Activated CD4-positive, alpha-beta memory T cell treated with anti-CD3 and anti-CD28 coated beads, Interleukin-2, amount 10 ng/mL, durations not matched to agents 7 days and 5 days (primary cell): ENCODE measurements at regions not wholly inside any gene's neighbourhood (a gene's known extent, or its start where the extent isn't known, plus 50 kb on each side); places are given as distances from the start of the nearest gene placed in this dataset.

Source experiments
- CTCF ChIA-PET: fragments of 350-600 bp; sonication (Branson Sonifier 250); formaldehyde crosslinking; loops from one replicate; lab custom pipeline; 2021; ENCODE audit warnings: antibody characterized with exemption, inconsistent platforms; lab: Charles Lee
- POLR2A ChIA-PET: fragments of 350-600 bp; sonication (Branson Sonifier 250); formaldehyde crosslinking; loops from one replicate; lab custom pipeline; 2021; ENCODE audit warnings: antibody characterized with exemption; lab: Charles Lee
- DNase-seq: peaks from one replicate; pipeline ENCODE4 v3.0.0-alpha.2; 2020
- H3K27ac Mint-ChIP-seq: one replicate; pipeline ENCODE4 v1.8.0; 2021; ENCODE audit warnings: mild to moderate bottlenecking, mixed read lengths
- H3K27me3 Mint-ChIP-seq: one replicate; pipeline ENCODE4 v1.8.0; 2021; ENCODE audit warnings: mixed read lengths
- H3K36me3 Mint-ChIP-seq: one replicate; pipeline ENCODE4 v1.8.0; 2021; ENCODE audit warnings: low read depth, mixed read lengths
- H3K4me1 Mint-ChIP-seq: one replicate; pipeline ENCODE4 v1.8.0; 2021; ENCODE audit warnings: mixed read lengths
- H3K4me3 Mint-ChIP-seq: one replicate; pipeline ENCODE4 v1.8.0; 2021; ENCODE audit warnings: mild to moderate bottlenecking, mixed read lengths
- H3K9me3 Mint-ChIP-seq: one replicate; pipeline ENCODE4 v1.8.0; 2021; ENCODE audit warnings: mixed read lengths

DNA sequence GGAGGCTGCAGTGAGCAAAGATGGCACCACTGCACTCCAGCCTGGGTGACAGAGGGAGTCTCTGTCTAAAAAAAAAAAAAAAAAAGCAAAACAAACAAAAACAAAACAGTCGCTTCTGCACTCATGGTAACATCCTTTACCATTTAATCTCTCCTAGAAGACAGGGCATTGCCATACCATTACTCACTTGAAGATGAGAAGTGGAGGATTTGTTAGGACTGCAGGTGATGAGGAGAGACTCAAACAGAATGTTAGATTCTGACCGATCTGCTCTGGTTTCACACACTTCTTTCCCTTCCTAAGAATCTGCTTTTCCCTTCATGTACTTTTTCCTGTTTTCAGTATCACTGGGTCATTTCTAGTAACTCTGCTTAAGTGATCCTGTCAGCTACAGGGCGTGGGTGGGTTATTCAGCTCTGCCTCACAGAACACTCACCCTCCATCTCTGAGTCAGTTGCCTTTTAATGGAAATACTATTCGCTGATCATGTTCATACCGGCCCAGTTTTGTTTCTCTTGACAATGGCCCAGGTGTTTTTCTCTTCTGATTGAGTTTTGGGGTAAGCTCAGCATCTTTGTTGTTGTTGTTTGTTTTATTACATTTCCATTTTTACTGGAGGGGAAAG, 148.0 kb upstream of the ERG start:
- H3K27ac Mint-ChIP-seq = no peak overlapping the region
- H3K36me3 Mint-ChIP-seq = no peaks in the 10 kb centered on the region
- H3K9me3 Mint-ChIP-seq = no peaks in the 10 kb centered on the region
- H3K4me1 Mint-ChIP-seq = no peaks in the 10 kb centered on the region
- no peak for DNase-seq
- H3K4me3 Mint-ChIP-seq = no peak overlapping the region
- ChIA-PET POLR2A (no interaction called here), CTCF (no interaction called here)
- peaks cover 3% of the 10 kb centered on the region for H3K27me3 Mint-ChIP-seq

DNA sequence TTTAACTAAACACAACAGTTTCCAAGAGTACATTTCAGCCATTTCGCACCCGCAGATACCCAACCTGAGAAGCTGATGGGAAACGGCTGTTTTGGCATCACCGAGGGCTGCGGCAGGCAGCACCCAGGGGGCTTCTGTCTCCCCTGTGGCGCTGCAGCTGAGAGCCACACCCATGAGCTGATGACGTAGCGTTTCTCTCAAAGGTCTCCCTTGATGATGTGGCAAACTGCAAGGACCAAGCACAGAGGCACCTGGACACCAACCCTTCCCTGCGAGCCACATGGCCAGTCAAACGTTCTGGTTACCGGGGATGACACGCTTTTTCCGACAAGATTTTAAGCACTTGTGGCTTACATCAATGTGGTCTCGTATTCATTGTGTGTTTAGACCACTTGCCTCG, 150.8 kb upstream of the ERG start:
- Mint-ChIP-seq H3K27ac (no peak overlapping the region), H3K4me3 (no peak overlapping the region), H3K36me3 (no peaks in the 10 kb centered on the region), H3K9me3 (no peaks in the 10 kb centered on the region), H3K27me3 (peaks cover 3% of the 10 kb centered on the region), H3K4me1 (no peaks in the 10 kb centered on the region)
- no peak for DNase-seq
- ChIA-PET POLR2A (no interaction called here), CTCF (no interaction called here)

DNA sequence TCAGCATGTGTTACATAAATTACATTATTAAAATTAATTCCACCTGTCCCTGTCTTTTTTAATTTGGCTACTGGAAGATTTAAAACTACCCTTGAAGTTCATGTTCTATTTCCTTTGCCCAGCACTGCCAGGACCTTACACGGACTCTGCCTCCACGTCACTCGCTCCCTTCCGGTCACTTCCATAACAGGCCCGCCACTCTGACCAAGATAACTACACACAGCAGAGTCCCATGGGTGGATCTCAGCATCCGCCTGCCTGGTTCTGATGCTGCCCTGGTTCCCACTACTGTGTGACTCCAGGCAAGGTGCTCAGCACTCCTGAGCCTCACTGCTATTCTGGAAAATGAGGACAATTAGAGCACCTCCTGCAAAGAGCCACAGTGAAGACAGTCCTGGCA, 153.3 kb upstream of the ERG start:
- H3K9me3 Mint-ChIP-seq = no peaks in the 10 kb centered on the region
- CTCF ChIA-PET = no interaction called here
- no peak overlapping the region for H3K27ac Mint-ChIP-seq
- no peak overlapping the region for H3K4me3 Mint-ChIP-seq
- no peak for DNase-seq
- H3K4me1 Mint-ChIP-seq = no peaks in the 10 kb centered on the region
- H3K27me3 Mint-ChIP-seq = peaks cover 9% of the 10 kb centered on the region
- H3K36me3 Mint-ChIP-seq = no peaks in the 10 kb centered on the region
- POLR2A ChIA-PET = no interaction called here

DNA sequence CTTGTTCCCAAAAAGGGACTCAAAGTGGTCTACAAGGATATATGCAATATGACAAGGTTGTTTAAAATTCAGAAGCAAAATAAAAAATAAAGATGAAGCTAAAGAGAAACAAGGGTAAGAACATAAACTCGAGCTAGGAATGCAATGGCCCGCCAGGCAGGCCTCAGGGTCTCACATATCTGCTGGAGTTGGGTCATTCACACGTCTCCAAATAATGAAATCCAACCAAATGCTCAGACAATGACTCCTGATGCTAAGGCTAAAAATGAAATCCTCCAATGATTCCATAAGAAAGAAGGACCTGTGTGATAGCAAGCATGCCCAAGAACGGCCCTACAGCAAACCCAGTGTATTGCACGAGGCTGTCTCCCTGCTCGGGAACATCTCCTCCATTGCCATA, 153.3 kb upstream of the ETS2 start:
- no peak overlapping the region for H3K4me3 Mint-ChIP-seq
- DNase-seq = no peak
- CTCF ChIA-PET = no interaction called here
- H3K9me3 Mint-ChIP-seq = no peaks in the 10 kb centered on the region
- POLR2A ChIA-PET = no interaction called here
- no peak overlapping the region for H3K27ac Mint-ChIP-seq
- no peaks in the 10 kb centered on the region for H3K36me3 Mint-ChIP-seq
- H3K4me1 Mint-ChIP-seq = no peaks in the 10 kb centered on the region
- H3K27me3 Mint-ChIP-seq = peaks cover 11% of the 10 kb centered on the region

DNA sequence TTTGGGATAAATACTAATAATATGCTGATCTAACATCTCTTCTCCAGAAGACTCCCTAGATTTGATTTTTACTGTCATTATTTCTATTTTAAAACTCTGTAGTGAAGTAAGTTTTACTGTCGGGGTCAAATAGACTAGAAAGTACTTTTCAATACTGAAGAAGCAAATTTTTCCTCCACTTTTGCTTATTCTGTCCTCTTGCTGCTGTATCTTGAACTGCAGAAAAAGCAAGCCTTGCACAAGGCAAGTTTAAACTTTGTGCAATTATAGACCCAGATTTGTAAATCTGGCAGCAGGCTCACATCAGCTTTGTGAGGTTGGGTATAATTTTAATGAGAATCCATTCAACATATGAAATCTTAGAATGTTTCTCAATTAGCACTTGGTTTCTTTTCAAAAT, 151.1 kb upstream of the ETS2 start:
- ChIA-PET CTCF (no interaction called here), POLR2A (no interaction called here)
- Mint-ChIP-seq H3K27ac (no peak overlapping the region), H3K4me3 (no peak overlapping the region), H3K36me3 (no peaks in the 10 kb centered on the region), H3K9me3 (no peaks in the 10 kb centered on the region), H3K4me1 (no peaks in the 10 kb centered on the region), H3K27me3 (peaks cover 24% of the 10 kb centered on the region)
- no peak for DNase-seq

DNA sequence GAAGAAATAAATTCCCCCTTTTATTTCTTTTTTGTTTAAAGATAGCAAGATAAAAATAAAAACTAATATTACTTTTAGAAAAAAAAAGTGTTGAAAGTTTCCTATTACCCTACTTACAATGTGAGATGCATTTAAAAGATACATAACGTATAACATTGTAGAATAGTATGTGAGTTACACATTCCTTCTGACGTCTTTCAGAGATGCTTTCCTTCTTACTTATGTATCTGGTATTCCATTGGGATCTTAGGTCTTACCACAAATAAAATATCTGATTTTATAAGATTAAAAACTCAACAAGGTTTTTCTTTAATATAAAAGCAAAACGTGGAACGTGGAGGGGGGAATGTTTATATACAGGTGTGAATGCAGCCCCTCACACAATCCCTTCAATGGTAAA, 147.2 kb upstream of the ETS2 start:
- Mint-ChIP-seq H3K9me3 (no peaks in the 10 kb centered on the region), H3K27me3 (peaks cover 56% of the 10 kb centered on the region), H3K4me1 (peaks cover 11% of the 10 kb centered on the region), H3K27ac (no peak overlapping the region), H3K4me3 (no peak overlapping the region), H3K36me3 (peaks cover 2% of the 10 kb centered on the region)
- ChIA-PET POLR2A (no interaction called here), CTCF (no interaction called here)
- DNase-seq = no peak

DNA sequence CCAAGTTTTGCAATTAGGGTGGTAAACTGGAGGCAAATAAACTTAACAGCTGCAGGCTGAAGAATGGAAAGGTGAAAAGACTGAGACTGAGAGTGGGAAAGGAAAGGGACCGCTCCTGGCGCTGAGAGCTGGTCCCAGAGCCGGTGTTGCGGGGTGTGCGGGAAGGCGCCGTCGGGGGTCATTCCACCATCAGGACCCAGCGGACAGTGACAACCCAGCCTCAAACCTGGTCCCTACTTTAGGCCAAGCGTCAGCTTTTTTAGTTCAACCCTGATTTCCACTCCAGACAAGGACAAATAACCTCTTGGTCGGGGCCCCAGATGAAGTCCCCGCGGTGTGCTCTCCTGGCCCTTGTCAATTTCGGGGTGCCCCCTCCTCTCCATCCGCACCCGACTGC, 145.8 kb upstream of the ETS2 start:
- Mint-ChIP-seq H3K9me3 (no peaks in the 10 kb centered on the region), H3K27ac (no peak overlapping the region), H3K4me3 (no peak overlapping the region), H3K4me1 (peaks cover 11% of the 10 kb centered on the region), H3K27me3 (peaks cover 62% of the 10 kb centered on the region), H3K36me3 (peaks cover 2% of the 10 kb centered on the region)
- DNase-seq = no peak
- ChIA-PET POLR2A (no interaction called here), CTCF (no interaction called here)

DNA sequence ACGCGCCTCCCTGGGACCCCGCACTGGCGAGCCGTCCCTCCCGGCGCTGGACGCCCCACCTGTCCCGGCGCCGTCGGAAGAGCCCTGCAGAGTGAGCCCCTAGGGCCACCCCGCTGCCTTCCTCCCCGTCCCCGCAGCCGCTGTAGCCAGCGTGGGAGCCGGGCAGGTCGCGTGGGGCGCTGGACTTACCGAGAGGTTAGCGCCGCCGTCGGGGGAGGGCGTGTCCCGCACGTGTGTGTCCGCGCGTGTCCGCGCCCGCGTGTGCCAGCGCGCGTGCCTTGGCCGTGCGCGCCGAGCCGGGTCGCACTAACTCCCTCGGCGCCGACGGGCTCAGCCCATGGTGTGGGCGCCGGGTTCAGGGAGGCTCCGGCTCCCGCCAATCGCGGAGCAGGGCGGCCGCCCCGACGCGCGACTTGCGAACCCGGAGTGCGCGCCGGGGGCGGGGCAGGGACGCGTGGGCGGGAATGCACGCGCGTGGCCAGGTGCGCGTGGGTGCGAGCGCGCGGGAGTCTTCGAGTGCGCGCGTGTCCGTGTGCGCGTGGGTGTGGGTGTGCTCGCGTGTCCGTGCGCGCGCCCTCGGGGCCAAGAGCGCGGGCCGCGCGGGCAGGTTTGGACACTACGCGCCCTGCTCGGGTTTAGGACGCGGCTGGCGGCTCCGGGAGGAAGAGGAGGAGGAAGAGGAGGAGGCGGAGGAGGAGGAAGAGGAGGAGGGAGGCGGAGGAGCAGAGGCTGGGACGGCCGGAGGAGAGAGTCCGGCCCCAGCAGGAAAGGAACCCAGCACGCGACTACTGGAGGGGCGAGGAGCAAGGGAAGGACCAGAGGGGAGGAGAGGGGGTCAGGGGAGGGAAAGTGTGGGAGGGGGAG, 145.2 kb upstream of the ETS2 start:
- no peaks in the 10 kb centered on the region for H3K9me3 Mint-ChIP-seq
- H3K4me3 Mint-ChIP-seq = peak overlapping the region; percentile 10
- peaks cover 11% of the 10 kb centered on the region for H3K4me1 Mint-ChIP-seq
- ChIA-PET POLR2A (no interaction called here), CTCF (no interaction called here)
- H3K36me3 Mint-ChIP-seq = peaks cover 2% of the 10 kb centered on the region
- H3K27me3 Mint-ChIP-seq = peaks cover 58% of the 10 kb centered on the region
- H3K27ac Mint-ChIP-seq = no peak overlapping the region
- no peak for DNase-seq

DNA sequence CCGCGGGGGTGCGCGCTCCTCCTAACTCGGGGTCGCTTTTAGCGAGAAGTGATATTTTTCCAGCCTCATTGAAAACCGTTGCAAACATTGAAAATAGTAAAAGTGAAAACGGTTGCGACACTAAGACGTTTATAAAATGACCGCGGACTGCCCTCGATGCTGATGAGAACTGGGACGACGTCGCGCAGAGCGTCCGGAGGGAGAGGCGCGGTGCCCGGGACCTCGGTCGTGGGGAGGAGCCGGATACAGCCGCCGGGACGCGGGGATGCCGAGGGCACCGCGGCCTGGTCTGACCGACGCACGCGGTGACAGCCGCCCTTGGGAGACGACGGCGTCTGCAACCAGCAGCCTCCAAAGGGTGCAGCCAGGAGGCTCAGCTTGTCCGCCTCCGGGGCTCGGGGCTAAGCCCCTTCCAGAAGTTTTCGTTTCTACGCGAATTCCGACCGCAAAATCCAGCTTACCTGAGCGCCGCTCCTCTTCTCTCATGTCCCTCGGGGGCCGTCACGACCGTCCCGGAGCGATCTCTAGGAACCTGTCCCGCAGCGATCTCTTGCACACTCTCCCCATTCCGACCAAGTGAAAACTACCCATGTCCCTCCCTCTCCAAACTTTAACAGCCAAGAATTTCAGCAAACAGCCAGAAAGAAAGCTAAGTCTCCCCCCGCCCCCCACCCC, 144.4 kb upstream of the ETS2 start:
- H3K9me3 Mint-ChIP-seq = no peaks in the 10 kb centered on the region
- H3K27me3 Mint-ChIP-seq = peaks cover 56% of the 10 kb centered on the region
- no peak overlapping the region for H3K27ac Mint-ChIP-seq
- ChIA-PET CTCF (no interaction called here), POLR2A (no interaction called here)
- DNase-seq = no peak
- peak overlapping the region; percentile 10 for H3K4me3 Mint-ChIP-seq
- peaks cover 11% of the 10 kb centered on the region for H3K4me1 Mint-ChIP-seq
- H3K36me3 Mint-ChIP-seq = peaks cover 2% of the 10 kb centered on the region

DNA sequence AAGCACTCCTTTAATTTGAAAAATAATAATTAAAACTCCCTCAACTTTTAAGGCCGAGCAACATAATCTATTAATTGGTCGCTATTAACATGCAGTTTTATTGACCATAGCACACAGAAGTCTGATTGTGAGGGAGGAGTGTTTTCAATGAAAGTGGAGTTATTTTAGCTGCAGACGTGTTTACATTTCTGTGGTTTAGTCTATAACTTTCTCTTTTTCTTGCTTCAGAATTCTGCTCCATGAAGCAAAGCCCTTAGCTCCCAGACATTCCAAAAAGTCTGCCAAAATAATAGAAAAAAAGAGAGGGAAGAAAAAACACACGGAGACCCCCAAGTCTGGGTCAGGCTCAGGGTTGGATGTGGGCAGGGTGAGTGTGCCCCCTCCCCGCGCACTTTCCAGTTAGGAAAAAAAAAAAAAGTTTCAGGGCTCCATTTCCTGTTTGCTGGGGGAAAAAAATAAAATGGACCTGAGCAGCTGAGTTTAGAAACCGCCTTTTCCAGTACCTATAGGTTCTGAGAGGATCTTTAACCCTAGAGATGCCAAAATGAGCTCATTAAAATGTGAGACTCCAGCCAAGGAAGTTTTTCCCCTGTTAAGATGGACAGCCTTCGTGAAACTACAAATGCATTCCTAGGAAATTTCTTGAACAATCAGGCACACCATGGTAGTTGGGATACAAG, 143.7 kb upstream of the ETS2 start:
- Mint-ChIP-seq H3K9me3 (no peaks in the 10 kb centered on the region), H3K36me3 (peaks cover 2% of the 10 kb centered on the region), H3K27me3 (peaks cover 51% of the 10 kb centered on the region), H3K27ac (no peak overlapping the region), H3K4me3 (no peak overlapping the region), H3K4me1 (peaks cover 11% of the 10 kb centered on the region)
- no peak for DNase-seq
- ChIA-PET CTCF (interaction anchor here (0.6 kb wide), 1 partner anchor 713 kb away, joined by 3 read pairs; no protein-coding TSS in a partner anchor), POLR2A (no interaction called here)

DNA sequence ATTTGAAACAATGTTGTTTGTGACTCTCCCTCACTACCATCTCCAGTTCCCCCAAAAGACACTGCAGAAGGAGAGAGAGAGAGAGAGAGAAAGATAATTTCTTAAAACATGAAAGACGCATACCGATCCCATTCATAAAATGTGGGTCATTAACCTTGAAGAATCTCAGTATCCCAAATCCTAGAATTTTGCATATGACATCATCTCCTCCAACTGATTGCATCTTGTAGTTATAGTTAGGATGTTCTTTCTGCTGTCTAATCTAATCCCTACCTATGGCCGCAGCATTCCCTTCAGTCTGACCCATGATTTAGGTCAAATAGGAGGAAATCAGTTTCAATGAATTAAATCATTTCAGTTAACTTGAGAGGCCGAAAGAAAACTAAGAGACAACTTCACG, 142.4 kb upstream of the ETS2 start:
- Mint-ChIP-seq H3K9me3 (no peaks in the 10 kb centered on the region), H3K4me1 (peaks cover 11% of the 10 kb centered on the region), H3K27ac (no peak overlapping the region), H3K27me3 (peaks cover 43% of the 10 kb centered on the region), H3K36me3 (peaks cover 2% of the 10 kb centered on the region), H3K4me3 (no peak overlapping the region)
- DNase-seq = no peak
- POLR2A ChIA-PET = no interaction called here
- CTCF ChIA-PET = no interaction called here

DNA sequence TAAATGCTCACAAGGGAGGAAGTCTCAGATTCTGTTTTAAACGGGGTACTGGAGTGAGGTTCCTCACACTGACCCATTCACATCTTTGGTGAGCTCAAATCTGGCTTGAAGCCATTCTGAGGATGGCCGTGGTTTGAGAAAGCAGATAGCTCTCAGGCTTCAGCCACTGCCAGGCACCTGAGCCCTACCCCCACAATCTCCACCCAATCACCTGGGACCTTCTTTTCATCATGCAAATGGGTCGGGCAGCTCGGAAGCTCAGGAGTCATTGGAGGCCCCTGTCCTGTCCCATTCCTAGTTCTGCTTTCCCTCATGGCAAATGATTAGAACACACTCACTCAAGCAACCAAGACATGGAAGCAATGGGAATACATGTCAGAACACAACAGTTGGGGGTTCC, 141.4 kb upstream of the ETS2 start:
- peaks cover 11% of the 10 kb centered on the region for H3K4me1 Mint-ChIP-seq
- DNase-seq = no peak
- ChIA-PET CTCF (no interaction called here), POLR2A (no interaction called here)
- no peak overlapping the region for H3K27ac Mint-ChIP-seq
- no peaks in the 10 kb centered on the region for H3K9me3 Mint-ChIP-seq
- peaks cover 40% of the 10 kb centered on the region for H3K27me3 Mint-ChIP-seq
- peaks cover 2% of the 10 kb centered on the region for H3K36me3 Mint-ChIP-seq
- H3K4me3 Mint-ChIP-seq = no peak overlapping the region

DNA sequence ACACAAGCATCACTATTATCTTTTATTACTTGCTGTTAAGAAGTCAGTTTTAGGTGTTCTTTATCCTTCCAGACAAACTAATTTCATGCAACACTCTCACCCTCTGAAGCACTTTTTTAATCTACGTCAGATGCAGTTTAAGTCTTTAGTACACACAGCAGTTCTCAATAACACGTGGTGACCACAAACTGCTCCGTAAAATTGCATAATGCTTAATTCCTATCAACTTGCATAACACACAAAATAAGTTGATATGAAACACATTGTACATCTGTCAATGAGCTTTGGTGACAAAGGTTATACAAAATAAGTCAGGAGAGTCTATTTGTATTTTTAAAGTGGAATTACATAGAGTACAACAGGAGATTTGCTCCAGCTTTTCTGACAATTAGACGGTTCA, 140.9 kb upstream of the ETS2 start:
- POLR2A ChIA-PET = no interaction called here
- CTCF ChIA-PET = no interaction called here
- H3K27me3 Mint-ChIP-seq = peaks cover 35% of the 10 kb centered on the region
- no peaks in the 10 kb centered on the region for H3K9me3 Mint-ChIP-seq
- H3K36me3 Mint-ChIP-seq = no peaks in the 10 kb centered on the region
- H3K4me1 Mint-ChIP-seq = peaks cover 9% of the 10 kb centered on the region
- H3K4me3 Mint-ChIP-seq = no peak overlapping the region
- no peak for DNase-seq
- H3K27ac Mint-ChIP-seq = no peak overlapping the region
